GM21717 (cell line): ENCODE measurements at regions not wholly inside any gene's neighbourhood (a gene's known extent, or its start where the extent isn't known, plus 50 kb on each side); places are given as distances from the start of the nearest gene placed in this dataset.
"Not testable (repeated sequence)": the region's sequence is repeated elsewhere in the genome, so short reads cannot be mapped to it uniquely, and the experiment has no call there.

Experiments used
- ATAC-seq: cut with Tn5 transposase; IDR thresholded peaks from one replicate; pipeline ENCODE4 v1.9.1; 2021; ENCODE audit warnings: mild to moderate bottlenecking, moderate library complexity; ENCODE audit not compliant: unreplicated experiment

- no peak for ATAC-seq
These were observed 277.0 kb upstream of the HNRNPA3 start for GRCh38 chr2:176935543-176936102.

- no peak for ATAC-seq
These were observed 276.2 kb upstream of the HNRNPA3 start for GRCh38 chr2:176936410-176936809.

GRCh38 chr2:176944998-176945397 is 267.6 kb upstream of the HNRNPA3 start:
- no peak for ATAC-seq

DNA sequence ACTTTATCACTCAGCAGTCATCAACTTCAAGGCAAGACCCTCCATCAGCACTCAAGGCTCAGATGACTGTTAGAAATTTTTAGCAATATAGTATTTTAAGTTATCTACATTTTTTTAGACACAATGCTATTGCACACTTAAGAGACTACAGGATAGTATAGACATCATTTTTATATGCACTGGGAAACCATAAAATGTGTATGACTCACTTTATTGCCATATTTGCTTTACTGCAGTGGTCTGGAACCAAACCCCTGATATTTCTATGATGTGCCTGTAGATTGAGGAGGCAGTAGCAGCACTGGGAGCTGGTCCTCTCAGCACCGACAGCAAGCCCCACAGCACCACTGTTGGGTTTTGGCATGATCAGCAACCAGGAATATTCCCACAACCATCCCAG is 264.8 kb upstream of the HNRNPA3 start:
- no peak for ATAC-seq

DNA sequence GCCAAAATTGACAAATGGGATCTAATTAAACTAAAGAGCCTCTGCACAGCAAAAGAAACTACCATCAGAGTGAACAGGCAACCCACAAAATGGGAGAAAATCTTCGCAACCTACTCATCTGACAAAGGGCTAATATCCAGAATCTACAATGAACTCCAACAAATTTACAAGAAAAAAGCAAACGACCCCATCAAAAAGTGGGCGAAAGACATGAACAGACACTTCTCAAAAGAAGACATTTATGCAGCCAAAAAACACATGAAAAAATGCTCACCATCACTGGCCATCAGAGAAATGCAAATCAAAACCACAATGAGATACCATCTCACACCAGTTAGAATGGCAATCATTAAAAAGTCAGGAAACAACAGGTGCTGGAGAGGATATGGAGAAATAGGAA is 261.4 kb upstream of the HNRNPA3 start:
- not testable (repeated sequence) for ATAC-seq

DNA sequence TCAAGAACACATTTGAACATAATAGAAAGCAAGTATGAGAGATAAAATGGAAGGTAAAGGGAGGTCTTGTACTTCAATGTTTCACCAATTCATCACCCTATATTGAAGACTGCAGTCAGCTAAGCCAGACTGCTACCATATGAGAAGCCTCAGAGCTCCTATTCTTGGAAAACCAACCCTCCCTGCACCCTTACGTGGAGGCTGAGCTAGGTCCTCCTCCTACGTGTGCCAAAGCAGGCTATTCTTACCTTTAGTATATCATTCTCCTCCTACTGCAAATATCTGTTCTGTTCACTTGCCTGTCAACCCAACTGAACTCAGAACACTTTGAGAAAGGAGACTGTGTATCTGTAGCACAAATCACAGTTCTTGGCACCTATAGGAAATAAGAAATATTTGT is 255.8 kb upstream of the HNRNPA3 start:
- no peak for ATAC-seq

GRCh38 chr2:176959614-176960013 is 253.0 kb upstream of the HNRNPA3 start:
- no peak for ATAC-seq

DNA sequence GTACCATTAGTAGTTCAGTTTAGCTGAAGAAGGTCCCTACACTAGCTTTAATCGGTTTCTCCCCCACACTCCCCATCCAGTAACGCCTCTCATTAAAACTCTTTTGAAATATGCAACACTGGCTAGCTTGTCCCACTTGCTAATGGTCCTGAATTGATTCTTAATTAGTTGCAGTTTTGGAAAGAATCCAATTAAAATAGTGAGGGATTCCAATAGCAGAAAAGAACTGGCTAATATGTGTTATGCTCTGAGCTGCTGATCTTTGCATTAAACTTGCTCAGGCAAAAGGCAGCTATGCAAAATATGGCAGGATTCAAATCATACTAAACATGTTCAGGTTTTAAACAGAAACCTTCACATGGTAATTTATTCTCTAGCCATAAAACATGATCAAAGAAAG is 252.5 kb upstream of the HNRNPA3 start:
- ATAC-seq: no peak

DNA sequence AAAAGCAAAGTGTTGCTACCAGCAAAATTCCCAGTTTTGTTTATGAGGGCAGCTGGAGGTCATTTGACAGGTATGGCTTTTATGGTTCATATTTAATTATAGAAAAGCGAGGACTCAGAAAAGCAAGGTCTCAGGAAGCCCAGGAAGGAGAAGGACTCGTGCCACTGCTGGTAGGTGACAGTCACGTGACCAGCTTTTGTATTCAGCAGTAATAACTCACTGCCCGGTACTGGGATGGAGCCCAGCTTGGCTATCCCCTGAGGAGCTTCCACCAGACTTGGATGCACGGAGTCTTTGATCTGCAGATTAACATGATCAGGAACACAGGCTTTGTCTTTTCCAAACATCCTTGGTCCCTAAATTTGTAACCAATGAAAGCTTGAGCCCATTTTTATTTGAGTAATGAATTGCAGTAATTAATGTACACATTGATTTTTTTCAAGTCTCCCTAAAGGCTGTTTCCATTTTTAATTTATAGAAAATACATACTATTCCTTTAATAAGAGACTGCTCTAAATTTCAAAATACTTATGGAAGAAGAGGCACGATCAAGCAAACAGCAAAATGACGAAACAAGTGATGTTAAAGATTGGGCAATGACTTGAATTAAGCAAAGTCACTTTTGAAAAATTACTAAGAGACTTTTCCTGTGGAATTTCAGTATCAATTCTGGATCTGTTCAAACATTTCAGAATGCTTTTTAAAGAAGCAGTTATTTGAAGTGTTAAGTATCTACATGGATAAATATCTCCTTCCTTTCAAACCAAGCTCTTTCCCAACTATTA is 251.7 kb upstream of the HNRNPA3 start:
- no peak for ATAC-seq

- no peak for ATAC-seq
These were observed 250.6 kb upstream of the HNRNPA3 start for GRCh38 chr2:176961775-176962619.

GRCh38 chr2:176963568-176964287 is 248.9 kb upstream of the HNRNPA3 start:
- no peak for ATAC-seq

- ATAC-seq: no peak
These were observed 244.6 kb upstream of the HNRNPA3 start for GRCh38 chr2:176967911-176968450.

GRCh38 chr2:176969642-176970359 is 242.8 kb upstream of the HNRNPA3 start:
- no peak for ATAC-seq

- no peak for ATAC-seq
These were observed 235.6 kb upstream of the HNRNPA3 start for GRCh38 chr2:176976736-176977685.

DNA sequence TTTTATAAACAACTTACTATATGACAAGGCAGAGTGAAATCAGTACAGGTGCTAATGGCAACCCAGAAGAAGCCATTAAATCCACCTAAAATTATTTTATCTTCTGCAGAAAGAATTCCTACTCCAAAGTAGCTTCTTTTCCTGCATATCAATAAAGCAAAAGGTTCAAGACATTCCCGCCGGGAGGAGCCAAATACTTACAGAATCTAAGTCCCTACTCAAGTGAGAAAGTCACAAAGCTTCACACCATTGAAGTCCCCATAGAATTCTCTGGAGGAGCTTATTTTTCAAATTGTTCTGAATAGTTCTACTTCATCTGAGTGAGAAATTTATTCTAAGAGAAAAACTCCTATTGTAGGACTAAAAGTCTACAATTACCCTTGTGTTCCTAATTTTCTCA is 233.7 kb upstream of the HNRNPA3 start:
- ATAC-seq: no peak

- no peak for ATAC-seq
These were observed 232.4 kb upstream of the HNRNPA3 start for GRCh38 chr2:176979981-176980710.

DNA sequence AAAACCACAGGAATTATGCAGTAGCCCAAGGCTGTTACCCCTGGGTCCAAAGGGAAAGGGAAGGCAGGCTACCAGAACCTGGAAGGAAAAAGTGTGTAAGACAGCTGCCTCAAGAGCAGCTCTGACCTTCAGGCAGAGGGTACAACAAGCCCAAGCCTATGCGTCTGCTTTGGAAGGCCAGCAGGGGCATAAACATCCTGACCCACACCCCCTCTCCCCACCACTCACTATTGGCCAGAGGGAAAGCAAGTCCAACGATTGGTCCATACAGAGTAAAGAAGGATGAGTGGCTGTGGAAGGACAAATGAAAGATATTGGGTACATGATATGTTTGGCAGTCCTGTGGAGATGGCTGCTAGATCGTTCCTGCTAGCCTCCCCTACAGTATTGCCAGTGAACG is 227.6 kb upstream of the HNRNPA3 start:
- ATAC-seq: no peak

GRCh38 chr2:176985871-176986270 is 226.7 kb upstream of the HNRNPA3 start:
- no peak for ATAC-seq
